ENCODE measurements at regions not wholly inside any gene's neighbourhood (a gene's known extent, or its start where the extent isn't known, plus 50 kb on each side); places are given as distances from the start of the nearest gene placed in this dataset.

DNA sequence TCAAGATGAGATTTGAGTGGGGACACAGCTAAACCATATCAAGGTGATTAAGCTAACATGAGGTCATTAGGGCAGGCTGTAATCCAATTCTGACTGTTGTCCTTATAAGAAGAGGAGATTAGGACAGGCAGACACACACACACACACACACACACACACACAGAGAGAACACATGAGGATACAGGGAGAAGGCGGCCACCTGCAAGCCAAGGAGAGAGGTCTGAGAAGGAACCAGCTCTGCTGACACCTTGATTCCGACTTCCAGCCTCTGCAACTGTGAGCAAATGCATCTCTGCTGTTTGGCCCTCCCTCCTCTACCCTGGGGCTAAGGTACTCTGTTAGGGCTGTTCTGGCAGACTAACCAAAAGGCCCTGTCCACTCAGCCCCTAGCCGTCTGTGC lies 112.5 kb upstream of the GSC start:
- no peak for DNase-seq (ENCODE audit: low read depth in 1 of 2, low spot score in 1 of 2)
- Histone ChIP-seq H3K4me1 (ENCODE audit: low read depth) (no peaks in the 10 kb centered on the region), H3K27me3 (no peaks in the 10 kb centered on the region), H3K27ac (no peak overlapping the region), H3K9me3 (ENCODE audit: low read depth) (no peaks in the 10 kb centered on the region), H3K36me3 (no peaks in the 10 kb centered on the region), H3K4me3 (no peak overlapping the region)
- TF ChIP-seq, protein P1, sequence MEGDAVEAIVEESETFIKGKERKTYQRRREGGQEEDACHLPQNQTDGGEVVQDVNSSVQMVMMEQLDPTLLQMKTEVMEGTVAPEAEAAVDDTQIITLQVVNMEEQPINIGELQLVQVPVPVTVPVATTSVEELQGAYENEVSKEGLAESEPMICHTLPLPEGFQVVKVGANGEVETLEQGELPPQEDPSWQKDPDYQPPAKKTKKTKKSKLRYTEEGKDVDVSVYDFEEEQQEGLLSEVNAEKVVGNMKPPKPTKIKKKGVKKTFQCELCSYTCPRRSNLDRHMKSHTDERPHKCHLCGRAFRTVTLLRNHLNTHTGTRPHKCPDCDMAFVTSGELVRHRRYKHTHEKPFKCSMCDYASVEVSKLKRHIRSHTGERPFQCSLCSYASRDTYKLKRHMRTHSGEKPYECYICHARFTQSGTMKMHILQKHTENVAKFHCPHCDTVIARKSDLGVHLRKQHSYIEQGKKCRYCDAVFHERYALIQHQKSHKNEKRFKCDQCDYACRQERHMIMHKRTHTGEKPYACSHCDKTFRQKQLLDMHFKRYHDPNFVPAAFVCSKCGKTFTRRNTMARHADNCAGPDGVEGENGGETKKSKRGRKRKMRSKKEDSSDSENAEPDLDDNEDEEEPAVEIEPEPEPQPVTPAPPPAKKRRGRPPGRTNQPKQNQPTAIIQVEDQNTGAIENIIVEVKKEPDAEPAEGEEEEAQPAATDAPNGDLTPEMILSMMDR (IDR thresholded peaks at IDR 0.05; ENCODE audit: low read depth, low read length) = no peak

DNA sequence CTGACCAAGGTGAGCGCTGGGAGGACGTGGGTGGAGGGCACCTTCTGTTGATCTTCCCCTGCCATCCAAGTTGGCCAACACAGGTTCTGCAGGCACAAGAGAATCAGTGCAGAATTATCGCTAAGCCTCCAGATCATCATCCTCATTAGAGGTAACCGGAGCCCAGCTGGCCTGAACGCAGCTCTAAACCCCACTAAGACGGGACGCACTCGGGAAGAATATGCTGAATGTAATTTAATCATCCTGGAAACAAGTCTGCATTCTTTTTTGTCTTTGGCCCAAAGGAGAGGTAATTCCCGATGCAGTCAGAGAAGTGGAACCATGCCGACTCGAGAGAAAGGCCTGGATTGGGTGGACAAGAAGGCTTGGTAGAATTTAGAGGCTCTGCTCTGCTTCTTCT lies 111.0 kb upstream of the GSC start:
- Histone ChIP-seq H3K4me3 (no peak overlapping the region), H3K4me1 (ENCODE audit: low read depth) (no peaks in the 10 kb centered on the region), H3K36me3 (no peaks in the 10 kb centered on the region), H3K27me3 (no peaks in the 10 kb centered on the region), H3K9me3 (ENCODE audit: low read depth) (no peaks in the 10 kb centered on the region), H3K27ac (no peak overlapping the region)
- no peak for DNase-seq (ENCODE audit: low read depth in 1 of 2, low spot score in 1 of 2)
- TF ChIP-seq, protein P1 (IDR thresholded peaks at IDR 0.05; ENCODE audit: low read depth, low read length) = no peak

DNA sequence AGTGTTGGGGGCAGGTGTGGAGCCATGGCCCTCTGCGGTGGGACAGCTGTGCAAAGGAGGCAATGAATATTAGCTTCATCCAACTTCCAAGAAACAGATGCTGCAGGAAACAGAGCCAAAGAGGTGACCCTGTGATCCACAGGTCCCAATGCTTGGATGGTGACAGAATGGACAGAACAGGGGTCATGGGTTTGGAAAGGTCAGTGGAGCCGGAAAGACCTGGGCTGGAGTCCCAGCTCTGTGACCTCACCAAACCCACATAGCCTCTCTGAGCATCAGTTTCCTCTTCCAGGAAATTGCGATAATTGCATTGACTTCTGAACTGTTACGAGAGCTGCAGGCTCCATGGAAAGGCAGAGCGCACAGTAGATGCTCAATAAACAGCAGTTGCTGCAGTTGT lies 110.2 kb upstream of the GSC start:
- DNase-seq (ENCODE audit: low read depth in 1 of 2, low spot score in 1 of 2) = no peak
- H3K27me3 ChIP-seq = no peaks in the 10 kb centered on the region
- no peaks in the 10 kb centered on the region for H3K9me3 ChIP-seq (ENCODE audit: low read depth)
- H3K4me3 ChIP-seq = no peak overlapping the region
- H3K36me3 ChIP-seq = no peaks in the 10 kb centered on the region
- TF ChIP-seq, protein P1 (IDR thresholded peaks at IDR 0.05; ENCODE audit: low read depth, low read length) = no peak
- H3K4me1 ChIP-seq (ENCODE audit: low read depth) = no peaks in the 10 kb centered on the region
- H3K27ac ChIP-seq = no peak overlapping the region

DNA sequence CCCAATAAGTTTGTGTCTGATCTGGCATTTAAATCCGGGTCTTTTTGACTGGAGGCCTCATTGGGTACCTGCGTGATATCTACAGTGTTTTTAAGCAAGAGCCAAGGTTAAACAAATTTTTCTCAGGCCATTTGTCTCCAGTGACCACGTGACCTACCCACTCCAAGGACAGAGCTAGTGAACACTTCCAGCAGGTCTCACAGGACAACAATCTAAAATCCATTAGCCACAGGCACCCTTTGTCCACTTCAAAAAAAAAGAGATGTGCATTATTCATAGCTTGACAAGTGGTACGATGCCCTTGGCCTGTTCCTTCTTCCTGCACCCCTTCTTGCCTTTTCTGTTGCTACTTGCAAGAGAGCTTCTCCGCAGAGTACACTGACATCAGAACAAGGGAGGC lies 109.6 kb upstream of the GSC start:
- TF ChIP-seq, protein P1 (IDR thresholded peaks at IDR 0.05; ENCODE audit: low read depth, low read length) = no peak
- Histone ChIP-seq H3K4me1 (ENCODE audit: low read depth) (no peaks in the 10 kb centered on the region), H3K9me3 (ENCODE audit: low read depth) (no peaks in the 10 kb centered on the region), H3K4me3 (no peak overlapping the region), H3K27ac (no peak overlapping the region), H3K27me3 (no peaks in the 10 kb centered on the region), H3K36me3 (no peaks in the 10 kb centered on the region)
- no peak for DNase-seq (ENCODE audit: low read depth in 1 of 2, low spot score in 1 of 2)

DNA sequence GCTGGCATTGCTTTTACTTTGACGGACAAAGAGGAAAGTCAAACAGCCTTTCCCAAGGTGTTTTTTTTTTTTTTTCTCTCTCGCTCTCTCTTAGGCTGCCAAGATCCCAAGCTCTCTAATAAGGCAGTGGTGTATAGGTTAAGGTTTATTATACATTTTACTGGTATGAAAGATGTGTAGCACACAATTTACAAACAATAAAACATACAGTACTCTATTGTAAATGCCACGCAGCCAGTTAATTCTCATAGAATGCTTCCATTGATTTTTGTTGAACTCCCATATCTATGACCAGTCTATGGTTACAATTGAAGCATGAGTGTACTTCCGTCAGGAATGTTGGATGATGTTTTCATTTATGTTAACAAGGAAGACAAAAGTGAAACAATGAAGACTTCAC lies 106.4 kb upstream of the GSC start:
- Histone ChIP-seq H3K9me3 (ENCODE audit: low read depth) (no peaks in the 10 kb centered on the region), H3K27me3 (no peaks in the 10 kb centered on the region), H3K27ac (no peak overlapping the region), H3K36me3 (no peaks in the 10 kb centered on the region), H3K4me3 (no peak overlapping the region), H3K4me1 (ENCODE audit: low read depth) (no peaks in the 10 kb centered on the region)
- no peak for DNase-seq (ENCODE audit: low read depth in 1 of 2, low spot score in 1 of 2)
- TF ChIP-seq, protein P1 (IDR thresholded peaks at IDR 0.05; ENCODE audit: low read depth, low read length) = no peak

DNA sequence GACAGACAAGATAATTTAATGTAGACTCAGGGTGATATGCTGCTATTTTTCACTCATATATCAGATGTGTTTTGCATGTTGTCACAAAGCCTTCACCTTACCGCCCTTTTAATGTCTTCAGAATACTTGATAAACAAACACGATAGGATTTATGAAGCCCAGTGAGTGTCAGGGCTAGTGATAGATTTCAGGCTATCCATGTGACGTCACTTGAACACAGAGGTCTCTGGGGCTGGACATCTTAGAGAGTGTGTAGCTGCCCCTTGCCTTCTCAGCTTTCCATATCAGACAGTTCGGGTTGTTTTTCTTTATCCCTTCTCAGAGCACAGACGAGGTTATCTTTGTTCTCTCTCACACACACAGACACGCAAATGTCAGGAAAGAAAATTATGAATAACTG lies 105.3 kb upstream of the GSC start:
- DNase-seq (ENCODE audit: low read depth in 1 of 2, low spot score in 1 of 2) = no peak
- H3K36me3 ChIP-seq = no peaks in the 10 kb centered on the region
- no peaks in the 10 kb centered on the region for H3K9me3 ChIP-seq (ENCODE audit: low read depth)
- H3K27ac ChIP-seq = no peak overlapping the region
- TF ChIP-seq, protein P1 (IDR thresholded peaks at IDR 0.05; ENCODE audit: low read depth, low read length) = no peak
- no peak overlapping the region for H3K4me3 ChIP-seq
- H3K27me3 ChIP-seq = no peaks in the 10 kb centered on the region
- H3K4me1 ChIP-seq (ENCODE audit: low read depth) = no peaks in the 10 kb centered on the region

All from cardiac muscle cell (in vitro differentiated cells and primary cell).